B cell (primary cell): ENCODE measurements at regions not wholly inside any gene's neighbourhood (a gene's known extent, or its start where the extent isn't known, plus 50 kb on each side); places are given as distances from the start of the nearest gene placed in this dataset.

Source experiments
- EZH2 ChIP-seq: IDR thresholded peaks from 2 replicates; pipeline ENCODE4 v1.6.1; 2012; ENCODE audit warnings: borderline replicate concordance, low read depth, mild to moderate bottlenecking, moderate library complexity, low read length; ENCODE audit not compliant: insufficient read depth, poor library complexity, severe bottlenecking
- TF ChIP-seq, protein P1 (sequence below): fragments of 200-600 bp; IDR thresholded peaks from one replicate; pipeline ENCODE4 v1.8.0; 2022; ENCODE audit warnings: antibody characterized with exemption, mild to moderate bottlenecking

DNA sequence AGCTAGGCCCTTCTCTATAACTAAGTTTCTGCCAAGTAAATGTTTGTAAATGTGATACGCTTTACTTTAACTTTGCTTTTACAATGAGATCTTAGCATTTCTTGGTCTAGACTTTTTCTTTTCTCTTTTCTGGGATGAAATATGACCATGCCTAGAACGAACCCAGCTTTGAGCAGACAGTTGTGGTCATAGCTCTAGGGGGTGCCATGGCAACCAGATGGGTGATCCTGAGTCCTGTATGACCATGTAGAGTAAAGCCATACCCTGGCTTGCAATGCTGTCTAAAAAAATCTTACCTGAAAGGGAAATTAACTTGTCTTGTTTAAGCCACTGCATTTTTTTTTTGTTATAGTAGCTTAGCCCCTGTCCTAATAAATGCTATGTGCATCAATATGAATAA, 956.3 kb downstream of the SLC4A3 start:
- TF ChIP-seq, protein P1, sequence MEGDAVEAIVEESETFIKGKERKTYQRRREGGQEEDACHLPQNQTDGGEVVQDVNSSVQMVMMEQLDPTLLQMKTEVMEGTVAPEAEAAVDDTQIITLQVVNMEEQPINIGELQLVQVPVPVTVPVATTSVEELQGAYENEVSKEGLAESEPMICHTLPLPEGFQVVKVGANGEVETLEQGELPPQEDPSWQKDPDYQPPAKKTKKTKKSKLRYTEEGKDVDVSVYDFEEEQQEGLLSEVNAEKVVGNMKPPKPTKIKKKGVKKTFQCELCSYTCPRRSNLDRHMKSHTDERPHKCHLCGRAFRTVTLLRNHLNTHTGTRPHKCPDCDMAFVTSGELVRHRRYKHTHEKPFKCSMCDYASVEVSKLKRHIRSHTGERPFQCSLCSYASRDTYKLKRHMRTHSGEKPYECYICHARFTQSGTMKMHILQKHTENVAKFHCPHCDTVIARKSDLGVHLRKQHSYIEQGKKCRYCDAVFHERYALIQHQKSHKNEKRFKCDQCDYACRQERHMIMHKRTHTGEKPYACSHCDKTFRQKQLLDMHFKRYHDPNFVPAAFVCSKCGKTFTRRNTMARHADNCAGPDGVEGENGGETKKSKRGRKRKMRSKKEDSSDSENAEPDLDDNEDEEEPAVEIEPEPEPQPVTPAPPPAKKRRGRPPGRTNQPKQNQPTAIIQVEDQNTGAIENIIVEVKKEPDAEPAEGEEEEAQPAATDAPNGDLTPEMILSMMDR: no peak
- TF ChIP-seq EZH2: no peak
